T-cell (primary cell): ENCODE measurements at regions not wholly inside any gene's neighbourhood (a gene's known extent, or its start where the extent isn't known, plus 50 kb on each side); places are given as distances from the start of the nearest gene placed in this dataset.

ENCODE experiments used
- ATAC-seq, 4 experiments: fragments of 200-7000 bp in 3 of 4; fragments of 150-1000 bp in 1 of 4; cut with Tn5 transposase; replicated peaks in 1 of 4; 1 replicate in 3 of 4; 2 replicates in 1 of 4; pipeline ENCODE4 v1.10.0; 2021; ENCODE audit warnings: moderate library complexity in 3 of 4, mild to moderate bottlenecking in 2 of 4, moderate number of reproducible peaks in 1 of 4
- CTCF ChIA-PET, 2 donors: fragments of 300-600 bp; sonication (Branson Sonifier 250); formaldehyde crosslinking; loops; one replicate each; lab custom pipeline; 2022; ENCODE audit warnings: antibody characterized with exemption in 2 of 2; lab: Charles Lee
- POLR2A ChIA-PET, 2 donors: fragments of 300-600 bp; sonication (Branson Sonifier 250); formaldehyde crosslinking; loops; one replicate each; lab custom pipeline; 2022; ENCODE audit warnings: antibody characterized with exemption in 2 of 2; lab: Charles Lee
- DNase-seq, 35 experiments: peaks; one replicate each; pipeline versions ENCODE4 v3.0.0 to v3.0.0-alpha.2; 2013 to 2023
- H3K27ac ChIP-seq: one replicate; pipeline ENCODE4 v1.5.1; 2013; ENCODE audit warnings: low read length
- H3K27me3 ChIP-seq, 2 experiments: replicated peaks in 1 of 2; 1 replicate in 1 of 2; 2 replicates in 1 of 2; pipeline versions ENCODE4 v1.6.1 to v1.7.0; 2013; ENCODE audit warnings: low read length in 1 of 2, mixed read lengths in 1 of 2; ENCODE audit not compliant: control insufficient read depth in 2 of 2, insufficient read depth in 2 of 2; ENCODE audit errors: extremely low read depth in 1 of 2
- H3K36me3 ChIP-seq, 2 donors: 1 replicate in 1 of 2; 2 replicates in 1 of 2; pipeline versions ENCODE4 v1.6.1 to v1.7.0; 2013; ENCODE audit warnings: low read length in 1 of 2; ENCODE audit not compliant: control insufficient read depth in 2 of 2, insufficient read depth in 1 of 2; ENCODE audit errors: extremely low read depth in 1 of 2
- H3K4me1 ChIP-seq, 2 experiments: 1 replicate in 1 of 2; 2 replicates in 1 of 2; pipeline versions ENCODE4 v1.6.1 to v1.7.0; 2013; ENCODE audit warnings: low read length in 2 of 2, mixed read lengths in 1 of 2; ENCODE audit not compliant: insufficient read depth in 2 of 2, control insufficient read depth in 1 of 2; ENCODE audit errors: extremely low read depth in 1 of 2
- H3K4me3 ChIP-seq, 2 donors: 1 replicate in 1 of 2; 2 replicates in 1 of 2; pipeline versions ENCODE4 v1.5.1 to v1.7.0; 2013; ENCODE audit warnings: mild to moderate bottlenecking in 2 of 2, low read length in 1 of 2, moderate library complexity in 1 of 2; ENCODE audit not compliant: control insufficient read depth in 1 of 2; ENCODE audit errors: extremely low read depth in 1 of 2
- H3K9me3 ChIP-seq: 2 replicates; pipeline ENCODE4 v1.7.0; 2013
- H3K27ac Mint-ChIP-seq, 2 donors: one replicate each; pipeline ENCODE4 v1.8.0; 2020 to 2021; ENCODE audit warnings: mild to moderate bottlenecking in 2 of 2, mixed read lengths in 2 of 2
- H3K27me3 Mint-ChIP-seq, 2 donors: one replicate each; pipeline ENCODE4 v1.8.0; 2021 to 2022; ENCODE audit warnings: mixed read lengths in 2 of 2
- H3K36me3 Mint-ChIP-seq: one replicate; pipeline ENCODE4 v1.8.0; 2021; ENCODE audit warnings: mixed read lengths
- H3K4me1 Mint-ChIP-seq, 3 donors: one replicate each; pipeline ENCODE4 v1.8.0; 2020 to 2022; ENCODE audit warnings: mixed read lengths in 3 of 3, mild to moderate bottlenecking in 1 of 3
- H3K4me3 Mint-ChIP-seq, 3 donors: one replicate each; pipeline ENCODE4 v1.8.0; 2020 to 2022; ENCODE audit warnings: mild to moderate bottlenecking in 3 of 3, mixed read lengths in 3 of 3, moderate library complexity in 3 of 3
- H3K9me3 Mint-ChIP-seq, 3 donors: one replicate each; pipeline ENCODE4 v1.8.0; 2020 to 2022; ENCODE audit warnings: mixed read lengths in 3 of 3
- WGBS: methylation state at CpG from one replicate; pipeline ENCODE4 v1.1.5; 2013; ENCODE audit warnings: missing lambda C conversion rate; ENCODE audit not compliant: insufficient coverage; 5-methylcytosine and 5-hydroxymethylcytosine counted together

- H3K36me3 Mint-ChIP-seq, result no peaks in the 10 kb centered on the region
Observed at GRCh38 chr2:59077026-59077725, 836.1 kb upstream of the FANCL start.

DNA sequence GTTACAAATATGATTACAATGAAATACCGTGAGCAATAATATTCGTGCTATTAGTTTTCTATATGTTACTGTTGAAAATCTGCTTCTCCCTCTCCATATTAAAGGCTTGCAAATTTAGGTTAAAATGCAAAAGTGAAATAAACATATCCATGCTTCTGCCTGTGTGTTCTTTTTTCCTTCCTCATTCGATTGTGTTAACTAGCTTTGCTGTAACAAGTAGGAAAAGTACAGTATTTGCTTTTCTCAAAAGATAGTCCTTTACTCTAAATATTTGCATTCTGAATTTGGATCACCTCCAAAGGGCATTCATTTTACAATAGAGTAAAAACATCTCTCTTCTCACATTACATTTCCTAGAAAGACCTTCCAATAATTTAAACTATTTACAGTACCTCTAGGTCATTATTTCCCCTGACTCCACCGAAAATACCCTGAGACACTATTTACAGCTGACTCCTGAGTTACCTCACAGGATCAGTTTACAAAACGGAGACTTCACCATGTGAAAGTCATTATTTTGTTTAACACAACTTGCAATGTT, 835.0 kb upstream of the FANCL start:
- no peak for ATAC-seq
- Histone ChIP-seq H3K9me3 (no peaks in the 10 kb centered on the region), H3K4me3 (no peak overlapping the region), H3K36me3 (no peaks in the 10 kb centered on the region), H3K27me3 (no peaks in the 10 kb centered on the region), H3K27ac (no peak overlapping the region), H3K4me1 (no peaks in the 10 kb centered on the region)
- Mint-ChIP-seq H3K4me3 (no peak overlapping the region), H3K36me3 (no peaks in the 10 kb centered on the region), H3K9me3 (peaks cover 0 to 11% (median 1%) of the 10 kb centered on the region in 3 donors), H3K4me1 (no peaks in the 10 kb centered on the region), H3K27ac (no peak overlapping the region), H3K27me3 (no peaks in the 10 kb centered on the region)
- ChIA-PET CTCF (no interaction called here), POLR2A (no interaction called here)
- WGBS, result 71% methylated on average over 1 of the region's 5 CpGs
- no peak for DNase-seq

More at GRCh38 chr2:59077026-59077725, 836.1 kb upstream of the FANCL start:
- no peaks in the 10 kb centered on the region for H3K9me3 ChIP-seq
- POLR2A ChIA-PET, result no interaction called here
- DNase-seq, result no peak
- ATAC-seq, result no peak
- Mint-ChIP-seq H3K27me3 (no peaks in the 10 kb centered on the region), H3K27ac (no peak overlapping the region), H3K4me3 (no peak overlapping the region), H3K9me3 (peaks cover 0 to 4% (median 0%) of the 10 kb centered on the region in 3 donors), H3K4me1 (no peaks in the 10 kb centered on the region)
- 80% methylated on average over 2 of the region's 6 CpGs for WGBS
- H3K4me3 ChIP-seq, result no peak overlapping the region
- no peak overlapping the region for H3K27ac ChIP-seq
- H3K4me1 ChIP-seq, result no peaks in the 10 kb centered on the region
- CTCF ChIA-PET, result no interaction called here
- H3K27me3 ChIP-seq, result no peaks in the 10 kb centered on the region
- H3K36me3 ChIP-seq, result no peaks in the 10 kb centered on the region

- Histone ChIP-seq H3K9me3 (no peaks in the 10 kb centered on the region), H3K4me1 (no peaks in the 10 kb centered on the region), H3K36me3 (no peaks in the 10 kb centered on the region), H3K27me3 (no peaks in the 10 kb centered on the region), H3K4me3 (no peak overlapping the region), H3K27ac (no peak overlapping the region)
- Mint-ChIP-seq H3K36me3 (no peaks in the 10 kb centered on the region), H3K27me3 (no peaks in the 10 kb centered on the region), H3K4me1 (no peaks in the 10 kb centered on the region), H3K4me3 (no peak overlapping the region), H3K9me3 (peaks cover 3 to 15% (median 11%) of the 10 kb centered on the region in 3 donors), H3K27ac (no peak overlapping the region)
- ChIA-PET POLR2A (no interaction called here), CTCF (no interaction called here)
- no CpG with 5 or more reads among the region's 3 CpGs for WGBS
- DNase-seq (no peak), ATAC-seq (no peak)
Observed at GRCh38 chr2:59074071-59074470, 832.9 kb upstream of the FANCL start.

DNA sequence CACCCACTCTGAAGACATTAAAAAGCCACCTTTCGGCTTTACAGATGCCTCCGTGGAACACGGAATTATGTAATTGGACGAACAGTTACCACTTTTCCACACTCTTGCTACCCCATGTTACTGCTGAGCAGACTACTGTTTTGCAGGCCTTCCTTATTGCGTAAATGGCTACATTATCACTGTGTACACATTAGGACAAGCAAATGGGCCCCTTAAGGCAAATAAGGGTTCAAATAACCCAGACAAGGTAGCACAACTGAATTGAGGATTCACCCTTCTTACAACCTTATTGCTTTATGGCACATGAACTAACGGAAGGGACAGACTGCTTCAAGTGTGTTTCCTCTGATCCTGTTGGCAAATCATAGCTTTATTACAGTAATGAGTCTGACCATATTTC, 832.2 kb upstream of the FANCL start:
- no peak overlapping the region for H3K27ac ChIP-seq
- H3K4me3 ChIP-seq, result no peak overlapping the region
- no peaks in the 10 kb centered on the region for H3K27me3 ChIP-seq
- H3K27me3 Mint-ChIP-seq, result no peaks in the 10 kb centered on the region
- no peaks in the 10 kb centered on the region for H3K4me1 ChIP-seq
- H3K4me3 Mint-ChIP-seq, result no peak overlapping the region
- no peaks in the 10 kb centered on the region for H3K36me3 ChIP-seq
- POLR2A ChIA-PET, result no interaction called here
- no peak overlapping the region for H3K27ac Mint-ChIP-seq
- H3K4me1 Mint-ChIP-seq, result no peaks in the 10 kb centered on the region
- no peak for ATAC-seq
- CTCF ChIA-PET, result interaction anchor here in 1 of 2 donors (0.6 kb wide), 1 partner anchor 811 kb away, joined by 8 read pairs; no protein-coding TSS in a partner anchor
- no peaks in the 10 kb centered on the region for H3K9me3 ChIP-seq
- H3K36me3 Mint-ChIP-seq, result no peaks in the 10 kb centered on the region
- H3K9me3 Mint-ChIP-seq, result peaks cover 3 to 15% (median 11%) of the 10 kb centered on the region in 3 donors
- WGBS, result 98% methylated on average over 6 of the region's 6 CpGs
- no peak for DNase-seq

GRCh38 chr2:59068255-59068654, 827.1 kb upstream of the FANCL start:
- Histone ChIP-seq H3K4me1 (no peaks in the 10 kb centered on the region), H3K9me3 (no peaks in the 10 kb centered on the region), H3K27me3 (no peaks in the 10 kb centered on the region), H3K36me3 (no peaks in the 10 kb centered on the region), H3K27ac (no peak overlapping the region), H3K4me3 (no peak overlapping the region)
- H3K4me1 Mint-ChIP-seq, result no peaks in the 10 kb centered on the region
- ATAC-seq (no peak), DNase-seq (no peak)
- H3K27me3 Mint-ChIP-seq, result no peaks in the 10 kb centered on the region
- 40% methylated on average over 1 of the region's 2 CpGs for WGBS
- H3K36me3 Mint-ChIP-seq, result no peaks in the 10 kb centered on the region
- no peak overlapping the region for H3K4me3 Mint-ChIP-seq
- POLR2A ChIA-PET, result no interaction called here
- H3K27ac Mint-ChIP-seq, result no peak overlapping the region
- CTCF ChIA-PET, result no interaction called here
- H3K9me3 Mint-ChIP-seq, result peaks cover 3 to 15% (median 13%) of the 10 kb centered on the region in 3 donors

DNA sequence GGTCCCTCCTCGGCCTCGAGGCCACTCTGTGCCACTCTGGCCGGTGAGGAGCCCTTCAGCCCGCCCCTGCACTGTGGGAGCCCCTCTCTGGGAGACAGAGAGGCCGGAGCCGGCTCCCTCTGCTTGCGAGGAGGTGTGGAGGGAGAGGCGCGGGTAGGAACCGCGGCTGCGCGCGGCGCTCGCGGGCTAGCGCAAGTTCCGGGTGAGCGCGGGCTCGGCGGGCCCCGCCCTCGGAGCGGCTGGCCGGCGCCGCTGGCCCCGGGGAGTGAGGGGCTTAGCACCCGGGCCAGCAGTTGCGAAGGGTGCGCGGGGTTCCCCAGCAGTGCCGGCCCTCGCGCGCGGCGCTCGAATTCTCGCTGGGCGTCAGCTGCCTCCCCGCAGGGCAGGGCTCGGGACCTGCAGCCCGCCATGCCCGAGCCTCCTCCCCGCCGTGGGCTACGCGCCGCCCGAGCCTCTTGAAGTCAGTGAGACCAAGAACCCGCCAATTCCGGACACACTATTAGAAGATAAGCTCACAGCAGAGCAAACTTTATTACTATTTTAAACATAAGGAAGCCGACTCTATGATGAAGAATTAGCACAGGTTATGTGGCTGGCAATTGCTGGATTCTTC, 825.8 kb upstream of the FANCL start:
- POLR2A ChIA-PET, result no interaction called here
- H3K27ac Mint-ChIP-seq, result no peak overlapping the region
- CTCF ChIA-PET, result no interaction called here

More for the DNA sequence above, 825.8 kb upstream of the FANCL start:
- no peaks in the 10 kb centered on the region for H3K4me1 Mint-ChIP-seq
- no peak for ATAC-seq
- Histone ChIP-seq H3K27me3 (no peaks in the 10 kb centered on the region), H3K4me3 (no peak overlapping the region), H3K4me1 (no peaks in the 10 kb centered on the region), H3K9me3 (no peaks in the 10 kb centered on the region), H3K36me3 (no peaks in the 10 kb centered on the region), H3K27ac (no peak overlapping the region)
- H3K27me3 Mint-ChIP-seq, result no peaks in the 10 kb centered on the region
- peaks cover 3 to 13% (median 10%) of the 10 kb centered on the region in 3 donors for H3K9me3 Mint-ChIP-seq
- WGBS, result 95% methylated on average over 37 of the region's 56 CpGs
- no peak overlapping the region for H3K4me3 Mint-ChIP-seq
- no peaks in the 10 kb centered on the region for H3K36me3 Mint-ChIP-seq
- no peak for DNase-seq
